ENCODE measurements at regions not wholly inside any gene's neighbourhood (a gene's known extent, or its start where the extent isn't known, plus 50 kb on each side); places are given as distances from the start of the nearest gene placed in this dataset.

DNA sequence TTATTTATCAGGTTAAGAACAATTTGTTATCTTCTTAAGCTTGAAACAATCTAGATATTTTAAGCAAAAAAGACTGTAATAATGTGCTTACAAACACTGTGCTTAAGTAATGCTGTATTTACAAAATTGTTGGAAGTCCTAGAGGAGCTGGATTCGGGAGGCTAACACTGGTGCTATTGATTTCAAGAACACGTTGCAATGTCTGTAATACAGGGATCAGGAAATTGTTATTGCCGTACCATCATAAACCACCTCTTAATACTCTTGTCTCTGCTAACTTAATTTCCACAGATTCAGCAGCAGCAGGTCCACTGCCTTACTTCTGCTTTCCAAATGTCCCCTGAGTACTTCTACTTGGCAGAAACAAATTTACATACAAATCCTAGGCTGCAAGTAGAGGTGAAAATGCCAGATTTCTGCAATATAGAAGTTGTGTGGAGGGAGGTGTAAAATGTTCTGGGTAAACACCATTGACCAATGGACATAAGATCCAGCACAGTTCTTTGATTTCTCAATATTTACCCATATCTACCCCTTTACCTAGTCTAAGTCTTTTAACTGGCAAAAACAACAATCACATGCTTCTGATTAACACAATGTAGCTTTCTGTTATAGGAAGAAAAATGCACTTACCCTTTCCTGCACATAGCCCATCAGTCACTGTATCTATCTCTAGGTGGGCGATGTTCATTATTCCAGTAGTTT lies 663.4 kb downstream of the TMTC2 start:
- TF ChIP-seq EZH2 (IDR thresholded peaks at IDR 0.05), result no peak
- no peak for TF ChIP-seq POLR2AphosphoS5 (IDR thresholded peaks at IDR 0.05; ENCODE audit: borderline replicate concordance, low read depth, low read length)
- no peak for TF ChIP-seq FOXP2 (optimal IDR thresholded peaks at IDR 0.05; ENCODE audit: control extremely low read depth, extremely low read length, insufficient read depth)
